GM12874 (cell line): ENCODE measurements at regions not wholly inside any gene's neighbourhood (a gene's known extent, or its start where the extent isn't known, plus 50 kb on each side); places are given as distances from the start of the nearest gene placed in this dataset.

Experiments used
- CTCF ChIP-seq: IDR thresholded peaks from 2 replicates; pipeline ENCODE4 v1.5.1; 2011; ENCODE audit warnings: low read depth, mild to moderate bottlenecking, control low read depth, low read length, moderate library complexity; ENCODE audit not compliant: insufficient read depth

GRCh38 chr11:64428693-64429092 is 69.7 kb downstream of the RPS6KA4 start:
- TF ChIP-seq CTCF: no peak

- TF ChIP-seq CTCF: no peak
Observed at GRCh38 chr11:64429970-64430369, 71.0 kb downstream of the RPS6KA4 start.

- TF ChIP-seq CTCF: no peak
Observed at GRCh38 chr11:64430645-64431044, 71.7 kb downstream of the RPS6KA4 start.

GRCh38 chr11:64436000-64436399 is 77.0 kb downstream of the RPS6KA4 start:
- no peak for TF ChIP-seq CTCF

- no peak for TF ChIP-seq CTCF
Observed at GRCh38 chr11:64437426-64437825, 78.5 kb downstream of the RPS6KA4 start.

- no peak for TF ChIP-seq CTCF
Observed at GRCh38 chr11:64438986-64439771, 80.2 kb downstream of the RPS6KA4 start.

GRCh38 chr11:64441127-64441526 is 82.2 kb downstream of the RPS6KA4 start:
- TF ChIP-seq CTCF: no peak
